DND-41 (cell line): ENCODE measurements at regions not wholly inside any gene's neighbourhood (a gene's known extent, or its start where the extent isn't known, plus 50 kb on each side); places are given as distances from the start of the nearest gene placed in this dataset.

Experiments used
- CTCF ChIP-seq: IDR thresholded peaks from 2 replicates; pipeline ENCODE4 v1.5.1; 2012; ENCODE audit warnings: borderline replicate concordance, low read length, moderate library complexity, mild to moderate bottlenecking; ENCODE audit not compliant: poor library complexity, severe bottlenecking; ENCODE audit errors: extremely low read depth
- EZH2 ChIP-seq: IDR thresholded peaks from 3 replicates; pipeline ENCODE4 v1.6.1; 2012; ENCODE audit warnings: borderline replicate concordance, low read depth, mild to moderate bottlenecking, moderate library complexity, low read length, inconsistent platforms; ENCODE audit not compliant: severe bottlenecking

GRCh38 chr10:6920072-6921019 is 340.3 kb upstream of the PRKCQ start:
- TF ChIP-seq CTCF (peak; percentile 97), EZH2 (no peak)
